ENCODE measurements at regions not wholly inside any gene's neighbourhood (a gene's known extent, or its start where the extent isn't known, plus 50 kb on each side); places are given as distances from the start of the nearest gene placed in this dataset.

DNA sequence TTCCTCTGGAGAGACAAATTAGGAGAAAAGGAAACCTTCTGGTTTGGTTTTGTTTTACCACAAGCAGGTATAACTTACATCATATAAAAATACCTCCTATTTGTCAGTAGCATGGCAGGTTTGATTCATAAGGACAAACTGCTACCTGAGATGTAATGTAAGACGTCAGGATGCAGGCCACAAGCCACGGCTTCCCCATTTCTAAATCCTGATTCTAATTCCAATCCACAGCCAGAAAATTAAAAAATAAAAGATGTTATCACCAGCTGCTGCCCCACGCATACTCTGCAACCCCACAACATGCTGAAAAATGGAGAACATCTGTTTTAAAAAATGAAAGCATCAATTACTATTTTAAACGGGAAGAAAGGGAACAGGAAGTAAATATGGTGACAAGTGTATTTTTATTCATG lies 197.6 kb downstream of the BCL11A start:
- no peaks in the 10 kb centered on the region for H3K79me1 ChIP-seq (ENCODE audit: low read depth, low read length)
- no peak overlapping the region for H2BK20ac ChIP-seq (ENCODE audit: low read length)
- H4K8ac ChIP-seq (ENCODE audit: extremely low read depth, insufficient read depth, low read length), result no peak overlapping the region
- no peaks in the 10 kb centered on the region for H3K36me3 ChIP-seq (ENCODE audit: control insufficient read depth in 2 of 4, insufficient read depth in 4 of 4, low read length in 3 of 4)
- H3K27me3 ChIP-seq (replicated peaks in 1 of 4; ENCODE audit: control insufficient read depth in 3 of 4, extremely low read depth in 1 of 4, insufficient read depth in 3 of 4, low read length in 3 of 4), result no peaks in the 10 kb centered on the region
- ChIA-PET CTCF (ENCODE audit: partially characterized antibody) (interaction anchor here (1.4 kb wide), 1 partner anchor 11 kb away, joined by 4 read pairs; no protein-coding TSS in a partner anchor), POLR2A (ENCODE audit: partially characterized antibody) (no interaction called here)
- H3K23me2 ChIP-seq (ENCODE audit: low read depth, low read length), result no peaks in the 10 kb centered on the region; the same call in 1 of the 2 replicates
- no peak overlapping the region for H3K4me2 ChIP-seq (ENCODE audit: insufficient read depth in 1 of 2, low read depth in 2 of 2, low read length in 2 of 2)
- no peaks in the 10 kb centered on the region; a peak in 4 of 7 replicates for H3K4me1 ChIP-seq (replicated peaks in 1 of 4; ENCODE audit: control insufficient read depth in 3 of 4, insufficient read depth in 4 of 4, low read length in 3 of 4)
- H3K4me3 ChIP-seq (ENCODE audit: extremely low read depth in 1 of 4, insufficient read depth in 2 of 4, low read depth in 3 of 4, low read length in 4 of 4), result no peak overlapping the region
- no peak overlapping the region for H2AK5ac ChIP-seq (ENCODE audit: low read depth, low read length)
- H3K9me3 ChIP-seq (ENCODE audit: insufficient read depth in 2 of 2, low read depth in 1 of 2, low read length in 1 of 2), result no peaks in the 10 kb centered on the region
- H3K14ac ChIP-seq (ENCODE audit: insufficient read length), result no peak overlapping the region
- H2BK120ac ChIP-seq (replicated peaks; ENCODE audit: low read depth, low read length), result no peak overlapping the region
- TF ChIP-seq, protein P1, sequence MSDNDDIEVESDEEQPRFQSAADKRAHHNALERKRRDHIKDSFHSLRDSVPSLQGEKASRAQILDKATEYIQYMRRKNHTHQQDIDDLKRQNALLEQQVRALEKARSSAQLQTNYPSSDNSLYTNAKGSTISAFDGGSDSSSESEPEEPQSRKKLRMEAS (IDR thresholded peaks at IDR 0.05), result no peak
- TF ChIP-seq POLR2A (IDR thresholded peaks at IDR 0.05; ENCODE audit: control extremely low read depth in 1 of 2, low read depth in 2 of 2, low read length in 2 of 2) (no peak), BCL11A (IDR thresholded peaks at IDR 0.05; ENCODE audit: low read depth in 2 of 2, low read length in 2 of 2) (no peak), SP4 (IDR thresholded peaks at IDR 0.05; ENCODE audit: low read length) (no peak), RXRA (IDR thresholded peaks at IDR 0.05; ENCODE audit: insufficient read depth, low read depth, low read length) (no peak), RBBP5 (IDR thresholded peaks at IDR 0.05; ENCODE audit: borderline replicate concordance, low read depth, low read length) (no peak), EZH2 (IDR thresholded peaks at IDR 0.05; ENCODE audit: low read depth, low read length, severe bottlenecking) (no peak), SAP30 (IDR thresholded peaks at IDR 0.05; ENCODE audit: insufficient read depth, insufficient replicate concordance, low read length) (no peak), PHF8 (conservative IDR thresholded peaks at IDR 0.05; ENCODE audit: low read depth, low read length) (no peak)
- TF ChIP-seq, protein P2, sequence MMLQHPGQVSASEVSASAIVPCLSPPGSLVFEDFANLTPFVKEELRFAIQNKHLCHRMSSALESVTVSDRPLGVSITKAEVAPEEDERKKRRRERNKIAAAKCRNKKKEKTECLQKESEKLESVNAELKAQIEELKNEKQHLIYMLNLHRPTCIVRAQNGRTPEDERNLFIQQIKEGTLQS (IDR thresholded peaks at IDR 0.05; ENCODE audit: insufficient read depth, low read depth, low read length), result no peak
- no peak overlapping the region for H3K23ac ChIP-seq (ENCODE audit: insufficient read length)
- H3K27ac ChIP-seq (ENCODE audit: low read depth, low read length), result no peak overlapping the region
- WGBS, 2 experiments (ENCODE audit: extremely low coverage in 1 of 2, insufficient coverage in 1 of 2, insufficient read length in 1 of 2, insufficient replicate concordance in 2 of 2, low coverage in 1 of 2, low lambda C conversion rate in 2 of 2, missing lambda C conversion rate in 1 of 2), result 81% methylated on average over 4 of the region's 4 CpGs; no CpG with 5 or more reads in 1 of the 2 experiments
- H2BK15ac ChIP-seq (ENCODE audit: low read length), result no peak overlapping the region
- H4K5ac ChIP-seq (ENCODE audit: insufficient read length, low read depth, low read length), result no peak overlapping the region
- no peak overlapping the region for H2AFZ ChIP-seq (ENCODE audit: low read length)
- H3K18ac ChIP-seq (ENCODE audit: extremely low read depth, low read length), result no peak overlapping the region
- no peak overlapping the region for H2BK12ac ChIP-seq (ENCODE audit: low read depth, low read length)
- FAIRE-seq, result no peak
- no peak overlapping the region for H3K9ac ChIP-seq (replicated peaks in 1 of 4; ENCODE audit: extremely low read depth in 1 of 4, low read depth in 3 of 4, low read length in 3 of 4)
- H3K79me2 ChIP-seq (ENCODE audit: control insufficient read depth in 1 of 2, insufficient read depth in 2 of 2, low read length in 2 of 2), result no peaks in the 10 kb centered on the region
- H4K91ac ChIP-seq (replicated peaks; ENCODE audit: insufficient read length, low read length), result no peak overlapping the region
- H4K20me1 ChIP-seq (replicated peaks in 1 of 2; ENCODE audit: control insufficient read depth in 1 of 2, insufficient read depth in 2 of 2, low read length in 2 of 2), result no peaks in the 10 kb centered on the region
- DNase-seq (ENCODE audit: low read depth in 1 of 2, low spot score in 2 of 2), result no peak
- no peak overlapping the region for H3K56ac ChIP-seq (replicated peaks; ENCODE audit: insufficient read length, low read depth, low read length)
- H2BK5ac ChIP-seq (ENCODE audit: low read depth, low read length), result no peak overlapping the region
- H3K4ac ChIP-seq (replicated peaks; ENCODE audit: insufficient read length, low read depth, low read length), result no peak overlapping the region
